ENCODE measurements at regions not wholly inside any gene's neighbourhood (a gene's known extent, or its start where the extent isn't known, plus 50 kb on each side); places are given as distances from the start of the nearest gene placed in this dataset.
A peak's percentile ranks its signal among the peaks of the same experiment; 100 is the strongest.

DNA sequence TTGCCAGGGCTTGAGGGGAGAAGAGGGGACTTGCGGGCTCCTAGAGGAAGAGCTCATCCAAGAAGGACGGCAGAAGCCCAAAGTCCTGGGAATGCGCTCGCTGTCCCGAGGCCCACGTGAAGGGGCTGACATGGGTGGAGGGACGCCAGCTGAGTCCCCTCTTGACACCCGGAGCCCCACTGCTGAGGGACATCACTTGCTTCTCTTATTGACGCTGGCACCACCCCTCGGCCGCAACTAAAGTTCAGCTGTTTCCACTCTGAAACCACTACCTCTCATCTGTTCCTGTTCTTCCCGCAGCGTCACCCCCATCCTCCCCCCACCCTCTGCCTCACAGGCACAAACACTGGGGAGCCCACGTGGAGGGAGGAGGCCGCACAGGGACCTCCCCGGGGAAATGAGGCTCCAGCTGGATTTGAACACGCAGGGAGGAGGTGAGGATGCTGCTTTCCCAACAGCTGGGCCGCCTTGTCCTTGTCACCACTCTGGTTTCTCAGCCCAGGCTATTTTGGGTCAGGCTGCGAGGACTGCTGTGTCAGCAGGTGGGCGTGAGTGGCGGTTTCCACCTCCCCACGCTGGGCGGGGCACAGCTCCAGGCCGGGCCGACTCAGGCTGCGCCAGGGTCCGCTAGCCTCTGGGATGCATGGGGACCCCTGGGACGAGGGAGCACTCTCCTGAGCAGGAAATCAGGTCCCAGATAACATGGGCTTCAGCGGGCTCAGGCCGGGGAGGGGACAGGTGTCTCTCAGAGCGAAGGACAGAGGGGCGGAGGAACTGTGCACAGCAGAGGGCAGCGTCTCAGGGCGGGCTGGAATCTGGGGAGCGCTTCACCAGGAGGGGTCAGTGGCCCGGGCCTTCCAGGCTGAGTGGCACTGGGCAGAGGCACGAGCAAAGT lies 156.3 kb downstream of the ZNF248 start:
- WGBS, 2 donors, result 79 to 84% methylated on average over 36 of the region's 37 CpGs
- intact Hi-C loops (cut with DNase I; ENCODE audit: low total_unique reads), result no loop called here
- DNase-seq (ENCODE audit: low spot score in 2 of 2), result peak in 1 of 2 donors; percentile 74
- H3K4me3 ChIP-seq (ENCODE audit: low read depth, poor library complexity, severe bottlenecking), result no peak overlapping the region
- TF ChIP-seq, protein P1, sequence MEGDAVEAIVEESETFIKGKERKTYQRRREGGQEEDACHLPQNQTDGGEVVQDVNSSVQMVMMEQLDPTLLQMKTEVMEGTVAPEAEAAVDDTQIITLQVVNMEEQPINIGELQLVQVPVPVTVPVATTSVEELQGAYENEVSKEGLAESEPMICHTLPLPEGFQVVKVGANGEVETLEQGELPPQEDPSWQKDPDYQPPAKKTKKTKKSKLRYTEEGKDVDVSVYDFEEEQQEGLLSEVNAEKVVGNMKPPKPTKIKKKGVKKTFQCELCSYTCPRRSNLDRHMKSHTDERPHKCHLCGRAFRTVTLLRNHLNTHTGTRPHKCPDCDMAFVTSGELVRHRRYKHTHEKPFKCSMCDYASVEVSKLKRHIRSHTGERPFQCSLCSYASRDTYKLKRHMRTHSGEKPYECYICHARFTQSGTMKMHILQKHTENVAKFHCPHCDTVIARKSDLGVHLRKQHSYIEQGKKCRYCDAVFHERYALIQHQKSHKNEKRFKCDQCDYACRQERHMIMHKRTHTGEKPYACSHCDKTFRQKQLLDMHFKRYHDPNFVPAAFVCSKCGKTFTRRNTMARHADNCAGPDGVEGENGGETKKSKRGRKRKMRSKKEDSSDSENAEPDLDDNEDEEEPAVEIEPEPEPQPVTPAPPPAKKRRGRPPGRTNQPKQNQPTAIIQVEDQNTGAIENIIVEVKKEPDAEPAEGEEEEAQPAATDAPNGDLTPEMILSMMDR (IDR thresholded peaks at IDR 0.05), result no peak
- TF ChIP-seq POLR2A (IDR thresholded peaks at IDR 0.05), result no peak

DNA sequence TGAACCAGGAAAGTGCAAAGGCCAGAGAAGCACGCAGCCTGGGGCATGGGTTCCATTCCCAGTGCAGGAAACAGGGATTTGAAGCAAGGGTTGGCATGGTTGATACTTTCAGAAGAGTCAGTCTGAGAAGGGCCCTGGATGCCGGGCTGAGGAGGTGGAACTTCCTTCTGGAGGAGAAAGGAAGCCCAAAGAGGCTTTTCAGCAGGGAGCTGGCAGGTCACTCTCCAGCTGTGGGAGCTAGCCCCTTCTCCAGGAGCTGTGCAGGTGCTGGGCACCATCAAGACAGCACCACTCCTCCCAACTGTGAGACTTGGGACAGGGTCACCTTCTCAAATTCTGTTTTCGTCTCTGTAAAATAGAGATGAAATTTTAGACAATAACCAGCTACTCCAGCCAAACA lies 169.8 kb downstream of the ZNF248 start:
- no peak overlapping the region for H3K4me3 ChIP-seq (ENCODE audit: low read depth, poor library complexity, severe bottlenecking)
- DNase-seq (ENCODE audit: low spot score in 2 of 2), result no peak
- 66 to 68% methylated on average over 3 of the region's 3 CpGs for WGBS, 2 donors
- intact Hi-C loops (cut with DNase I; ENCODE audit: low total_unique reads), result no loop called here
- no peak for TF ChIP-seq POLR2A (IDR thresholded peaks at IDR 0.05)
- TF ChIP-seq, protein P1 (IDR thresholded peaks at IDR 0.05), result no peak

GRCh38 chr10:37685741-37686683 lies 171.4 kb downstream of the ZNF248 start:
- TF ChIP-seq, protein P1 (IDR thresholded peaks at IDR 0.05), result no peak
- TF ChIP-seq POLR2A (IDR thresholded peaks at IDR 0.05), result no peak
- no peak for DNase-seq (ENCODE audit: low spot score in 2 of 2)
- intact Hi-C loops (cut with DNase I; ENCODE audit: low total_unique reads), result no loop called here
- WGBS, 2 donors, result 79 to 86% methylated on average over 12 to 13 of the region's 14 CpGs
- no peak overlapping the region for H3K4me3 ChIP-seq (ENCODE audit: low read depth, poor library complexity, severe bottlenecking)

GRCh38 chr10:37684765-37685164 lies 172.6 kb downstream of the ZNF248 start:
- no peak overlapping the region for H3K4me3 ChIP-seq (ENCODE audit: low read depth, poor library complexity, severe bottlenecking)
- no peak for DNase-seq (ENCODE audit: low spot score in 2 of 2)
- TF ChIP-seq POLR2A (IDR thresholded peaks at IDR 0.05), result no peak
- TF ChIP-seq, protein P1 (IDR thresholded peaks at IDR 0.05), result no peak
- 78 to 81% methylated on average over 8 of the region's 8 CpGs for WGBS, 2 donors
- intact Hi-C loops (cut with DNase I; ENCODE audit: low total_unique reads), result no loop called here

GRCh38 chr10:37682617-37683016 lies 174.8 kb downstream of the ZNF248 start:
- 92 to 94% methylated on average over 4 of the region's 4 CpGs for WGBS, 2 donors
- intact Hi-C loops (cut with DNase I; ENCODE audit: low total_unique reads), result no loop called here

More at GRCh38 chr10:37682617-37683016, 174.8 kb downstream of the ZNF248 start:
- no peak overlapping the region for H3K4me3 ChIP-seq (ENCODE audit: low read depth, poor library complexity, severe bottlenecking)
- TF ChIP-seq, protein P1 (IDR thresholded peaks at IDR 0.05), result no peak
- no peak for TF ChIP-seq POLR2A (IDR thresholded peaks at IDR 0.05)
- no peak for DNase-seq (ENCODE audit: low spot score in 2 of 2)
